ENCODE measurements at regions not wholly inside any gene's neighbourhood (a gene's known extent, or its start where the extent isn't known, plus 50 kb on each side); places are given as distances from the start of the nearest gene placed in this dataset.

DNA sequence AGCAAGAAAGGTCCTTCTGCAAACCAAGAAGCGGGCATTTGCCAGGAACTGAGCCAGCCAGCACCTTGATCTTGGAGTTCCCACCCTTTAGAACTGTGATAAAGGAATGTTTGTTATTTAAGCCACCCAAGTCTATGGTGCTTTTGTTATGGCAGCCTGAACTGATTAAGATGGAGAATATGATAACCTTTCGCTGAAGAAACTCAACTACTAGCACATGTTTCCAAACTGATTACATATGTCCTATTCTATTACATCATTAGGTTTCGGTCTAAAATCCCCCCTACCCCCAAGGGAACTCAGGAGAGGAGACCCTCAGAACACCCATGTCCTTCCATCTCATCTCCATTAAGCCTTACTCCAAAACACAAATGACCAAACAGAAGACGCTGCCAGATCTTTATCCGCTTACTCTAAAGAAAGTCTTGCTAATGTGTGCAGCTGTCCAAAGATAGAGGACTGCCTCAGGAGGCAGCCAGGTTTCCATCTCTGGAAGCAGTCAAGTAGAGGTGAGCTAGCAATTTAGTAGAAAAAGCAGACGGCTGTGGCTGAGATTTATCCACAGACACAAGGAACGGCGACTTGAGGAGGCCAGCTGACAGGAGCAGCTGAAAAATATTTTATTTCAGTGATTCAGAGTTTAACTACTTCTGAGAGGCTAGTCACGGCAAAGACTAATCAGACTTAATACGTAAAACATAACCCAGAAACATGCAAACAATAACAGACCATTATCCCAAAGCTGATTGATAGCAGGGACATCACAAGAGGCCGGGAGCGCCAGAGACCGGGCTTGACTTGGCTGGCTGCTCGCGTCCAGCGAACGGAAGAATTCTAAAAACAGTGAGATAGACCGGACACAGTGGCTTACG, 611.4 kb upstream of the CDH5 start:
- H3K36me3 Mint-ChIP-seq, result no peaks in the 10 kb centered on the region
- ATAC-seq (no peak), DNase-seq (no peak)
- Histone ChIP-seq H3K27me3 (ENCODE audit: control insufficient read depth in 2 of 2, insufficient read depth in 2 of 2, low read length in 2 of 2) (no peaks in the 10 kb centered on the region), H3K36me3 (ENCODE audit: control insufficient read depth in 2 of 3, insufficient read depth in 3 of 3, low read length in 3 of 3) (no peaks in the 10 kb centered on the region), H3K9me3 (ENCODE audit: control insufficient read depth in 2 of 3, low read length in 3 of 3) (no peaks in the 10 kb centered on the region), H3K4me1 (ENCODE audit: control insufficient read depth in 2 of 2, insufficient read depth in 2 of 2, low read length in 2 of 2) (no peaks in the 10 kb centered on the region), H3K27ac (ENCODE audit: low read depth, low read length) (no peak overlapping the region), H3K4me3 (ENCODE audit: low read length) (no peak overlapping the region)
- H3K9me3 Mint-ChIP-seq, result peaks cover 0 to 6% (median 2%) of the 10 kb centered on the region in 11 donors
- intact Hi-C loops (cut with micrococcal nuclease), result no loop called here
- H3K27me3 Mint-ChIP-seq, result peaks cover 0 to 5% (median 0%) of the 10 kb centered on the region in 5 donors
- H3K4me3 Mint-ChIP-seq, result no peak overlapping the region
- no peaks in the 10 kb centered on the region for H3K4me1 Mint-ChIP-seq
- POLR2A ChIA-PET, result no interaction called here
- CTCF ChIA-PET, result no interaction called here
- no peak overlapping the region for H3K27ac Mint-ChIP-seq

DNA sequence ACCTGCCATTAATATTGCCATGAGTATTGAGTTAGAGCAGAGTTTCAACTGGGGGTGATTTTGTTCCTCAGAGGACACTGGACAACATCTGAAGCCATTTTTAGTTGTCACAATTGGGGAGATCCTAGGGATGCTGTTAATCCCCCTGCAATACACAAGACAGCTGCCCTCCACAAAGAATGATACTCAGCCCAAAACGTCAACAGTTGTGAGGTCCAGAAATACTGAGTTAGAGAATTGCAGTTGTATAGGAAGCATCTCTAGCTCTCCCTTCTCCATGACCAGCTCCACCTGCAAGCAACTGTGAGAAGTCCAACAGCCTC, 614.0 kb upstream of the CDH5 start:
- Mint-ChIP-seq H3K9me3 (peaks cover 0 to 5% (median 2%) of the 10 kb centered on the region in 11 donors), H3K4me1 (no peaks in the 10 kb centered on the region), H3K27me3 (peaks cover 0 to 6% (median 0%) of the 10 kb centered on the region in 5 donors), H3K27ac (no peak overlapping the region), H3K4me3 (no peak overlapping the region), H3K36me3 (no peaks in the 10 kb centered on the region)
- ChIA-PET CTCF (no interaction called here), POLR2A (no interaction called here)
- intact Hi-C loops (cut with micrococcal nuclease), result no loop called here
- no peaks in the 10 kb centered on the region for H3K4me1 ChIP-seq (ENCODE audit: control insufficient read depth in 2 of 2, insufficient read depth in 2 of 2, low read length in 2 of 2)
- no peaks in the 10 kb centered on the region for H3K36me3 ChIP-seq (ENCODE audit: control insufficient read depth in 2 of 3, insufficient read depth in 3 of 3, low read length in 3 of 3)
- no peak overlapping the region for H3K27ac ChIP-seq (ENCODE audit: low read depth, low read length)
- H3K4me3 ChIP-seq (ENCODE audit: low read length), result no peak overlapping the region
- no peaks in the 10 kb centered on the region for H3K27me3 ChIP-seq (ENCODE audit: control insufficient read depth in 2 of 2, insufficient read depth in 2 of 2, low read length in 2 of 2)
- no peak for ATAC-seq
- H3K9me3 ChIP-seq (ENCODE audit: control insufficient read depth in 2 of 3, low read length in 3 of 3), result no peaks in the 10 kb centered on the region
- no peak for DNase-seq

DNA sequence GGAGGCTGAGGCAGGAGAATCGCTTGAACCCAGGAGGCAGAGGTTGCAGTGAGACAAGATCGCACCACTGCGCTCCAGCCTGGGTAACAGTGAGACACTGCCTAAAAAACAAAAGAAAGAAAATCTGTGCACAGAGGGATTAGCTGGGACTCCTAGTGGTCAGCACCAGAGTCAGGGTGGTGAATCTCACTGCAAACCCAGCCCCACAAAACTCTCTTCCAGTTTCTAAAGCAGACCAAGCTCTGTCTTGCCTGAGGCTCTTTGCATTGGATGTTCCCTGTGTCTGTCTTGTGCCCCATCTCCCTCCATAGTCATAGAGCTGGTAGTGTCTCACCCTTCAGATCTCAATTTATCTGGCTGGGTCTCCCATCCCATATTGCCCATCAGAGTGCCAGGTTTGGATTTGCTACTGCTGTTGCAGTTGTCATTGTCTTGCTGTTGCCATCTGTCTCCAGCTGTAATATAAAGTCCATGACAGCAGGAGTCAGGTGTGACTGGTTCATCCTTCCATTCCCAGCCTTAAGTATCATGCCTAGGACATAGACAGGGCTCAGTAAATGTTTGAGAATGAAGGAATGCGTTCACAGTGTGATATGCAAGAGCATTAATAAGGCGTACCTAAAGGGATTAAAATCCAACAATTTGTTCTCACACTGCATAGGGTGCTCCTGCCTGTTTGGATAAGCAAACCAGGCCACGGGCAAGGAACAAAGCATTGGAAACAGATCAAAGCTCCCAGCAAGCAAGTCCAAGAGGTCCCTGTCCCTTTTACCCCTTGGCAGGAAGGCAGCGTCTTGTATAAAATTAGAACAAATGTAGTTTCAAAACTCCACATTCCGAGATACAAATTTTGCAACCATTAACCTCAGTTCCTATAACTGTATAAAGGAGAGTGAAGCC, 614.6 kb upstream of the CDH5 start:
- no peak overlapping the region for H3K27ac ChIP-seq (ENCODE audit: low read depth, low read length)
- no peak for DNase-seq
- H3K4me3 Mint-ChIP-seq, result no peak overlapping the region
- intact Hi-C loops (cut with micrococcal nuclease), result no loop called here
- no peak for ATAC-seq
- H3K9me3 Mint-ChIP-seq, result peaks cover 0 to 4% (median 0%) of the 10 kb centered on the region in 11 donors
- H3K27me3 Mint-ChIP-seq, result peaks cover 0 to 6% (median 0%) of the 10 kb centered on the region in 5 donors
- no peaks in the 10 kb centered on the region for H3K36me3 Mint-ChIP-seq
- H3K27ac Mint-ChIP-seq, result no peak overlapping the region
- ChIA-PET CTCF (no interaction called here), POLR2A (no interaction called here)
- no peaks in the 10 kb centered on the region for H3K27me3 ChIP-seq (ENCODE audit: control insufficient read depth in 2 of 2, insufficient read depth in 2 of 2, low read length in 2 of 2)
- H3K36me3 ChIP-seq (ENCODE audit: control insufficient read depth in 2 of 3, insufficient read depth in 3 of 3, low read length in 3 of 3), result no peaks in the 10 kb centered on the region
- no peak overlapping the region for H3K4me3 ChIP-seq (ENCODE audit: low read length)
- H3K4me1 Mint-ChIP-seq, result no peaks in the 10 kb centered on the region
- no peaks in the 10 kb centered on the region for H3K4me1 ChIP-seq (ENCODE audit: control insufficient read depth in 2 of 2, insufficient read depth in 2 of 2, low read length in 2 of 2)
- no peaks in the 10 kb centered on the region for H3K9me3 ChIP-seq (ENCODE audit: control insufficient read depth in 2 of 3, low read length in 3 of 3)

DNA sequence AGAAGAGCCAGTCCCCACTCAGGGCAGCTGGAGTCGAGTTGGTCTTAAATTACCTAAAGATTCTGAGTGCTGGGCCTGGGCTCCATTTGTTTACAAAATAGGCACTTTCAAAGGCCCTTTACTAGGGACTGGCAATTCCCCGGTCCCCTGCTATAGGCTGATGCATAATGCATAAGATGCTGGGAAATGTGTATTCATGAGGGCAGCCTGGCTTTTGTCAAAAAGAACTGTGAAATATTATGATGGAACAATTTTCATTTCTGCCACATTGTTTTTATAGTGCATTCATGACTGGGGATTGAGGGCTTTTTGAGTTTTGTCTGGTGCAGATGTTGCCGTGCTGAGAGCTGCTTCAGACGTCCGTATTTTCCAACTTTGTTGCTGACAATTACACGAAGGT, 617.0 kb upstream of the CDH5 start:
- H3K9me3 Mint-ChIP-seq, result peaks cover 0 to 4% (median 0%) of the 10 kb centered on the region in 11 donors
- intact Hi-C loops (cut with micrococcal nuclease), result no loop called here
- no peaks in the 10 kb centered on the region for H3K36me3 Mint-ChIP-seq

DNA sequence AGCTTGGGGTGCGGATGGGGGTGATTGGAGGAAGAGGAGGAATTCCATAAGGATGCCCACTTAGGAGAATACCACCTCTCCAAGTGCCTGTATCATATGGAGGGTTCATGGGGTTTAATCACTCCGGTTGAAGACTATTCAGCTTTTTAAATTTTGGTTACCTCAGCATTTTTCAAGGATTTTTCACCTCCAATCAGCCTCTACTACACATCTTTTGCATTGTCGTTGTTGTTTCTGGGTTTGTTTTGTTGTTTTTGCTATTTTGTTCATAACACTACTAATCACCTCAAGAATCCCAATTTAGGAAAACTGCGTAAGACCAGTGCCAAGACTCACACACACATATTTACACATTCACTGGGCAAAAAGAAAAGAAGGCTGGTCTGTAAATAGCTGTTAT, 619.5 kb upstream of the CDH5 start:
- H3K4me1 ChIP-seq (ENCODE audit: control insufficient read depth in 2 of 2, insufficient read depth in 2 of 2, low read length in 2 of 2), result no peaks in the 10 kb centered on the region
- H3K27me3 ChIP-seq (ENCODE audit: control insufficient read depth in 2 of 2, insufficient read depth in 2 of 2, low read length in 2 of 2), result no peaks in the 10 kb centered on the region
- H3K36me3 ChIP-seq (ENCODE audit: control insufficient read depth in 2 of 3, insufficient read depth in 3 of 3, low read length in 3 of 3), result no peaks in the 10 kb centered on the region
- peaks cover 0 to 6% (median 0%) of the 10 kb centered on the region in 5 donors for H3K27me3 Mint-ChIP-seq
- H3K27ac ChIP-seq (ENCODE audit: low read depth, low read length), result no peak overlapping the region
- no peak overlapping the region for H3K27ac Mint-ChIP-seq
- no peaks in the 10 kb centered on the region for H3K4me1 Mint-ChIP-seq
- H3K36me3 Mint-ChIP-seq, result no peaks in the 10 kb centered on the region
- peaks cover 0 to 6% (median 0%) of the 10 kb centered on the region in 11 donors for H3K9me3 Mint-ChIP-seq
- ATAC-seq (no peak), DNase-seq (no peak)
- no peak overlapping the region for H3K4me3 Mint-ChIP-seq
- CTCF ChIA-PET, result no interaction called here
- POLR2A ChIA-PET, result no interaction called here
- H3K4me3 ChIP-seq (ENCODE audit: low read length), result no peak overlapping the region
- intact Hi-C loops (cut with micrococcal nuclease), result no loop called here
- H3K9me3 ChIP-seq (ENCODE audit: control insufficient read depth in 2 of 3, low read length in 3 of 3), result no peaks in the 10 kb centered on the region

More for the DNA sequence above, 617.0 kb upstream of the CDH5 start:
- Mint-ChIP-seq H3K27ac (no peak overlapping the region), H3K4me3 (no peak overlapping the region), H3K27me3 (peaks cover 0 to 6% (median 0%) of the 10 kb centered on the region in 5 donors), H3K4me1 (no peaks in the 10 kb centered on the region)
- ChIA-PET POLR2A (no interaction called here), CTCF (no interaction called here)
- H3K36me3 ChIP-seq (ENCODE audit: control insufficient read depth in 2 of 3, insufficient read depth in 3 of 3, low read length in 3 of 3), result no peaks in the 10 kb centered on the region
- no peak overlapping the region for H3K4me3 ChIP-seq (ENCODE audit: low read length)
- H3K27ac ChIP-seq (ENCODE audit: low read depth, low read length), result no peak overlapping the region
- no peak for ATAC-seq
- H3K27me3 ChIP-seq (ENCODE audit: control insufficient read depth in 2 of 2, insufficient read depth in 2 of 2, low read length in 2 of 2), result no peaks in the 10 kb centered on the region
- DNase-seq, result no peak
- no peaks in the 10 kb centered on the region for H3K9me3 ChIP-seq (ENCODE audit: control insufficient read depth in 2 of 3, low read length in 3 of 3)
- H3K4me1 ChIP-seq (ENCODE audit: control insufficient read depth in 2 of 2, insufficient read depth in 2 of 2, low read length in 2 of 2), result no peaks in the 10 kb centered on the region

DNA sequence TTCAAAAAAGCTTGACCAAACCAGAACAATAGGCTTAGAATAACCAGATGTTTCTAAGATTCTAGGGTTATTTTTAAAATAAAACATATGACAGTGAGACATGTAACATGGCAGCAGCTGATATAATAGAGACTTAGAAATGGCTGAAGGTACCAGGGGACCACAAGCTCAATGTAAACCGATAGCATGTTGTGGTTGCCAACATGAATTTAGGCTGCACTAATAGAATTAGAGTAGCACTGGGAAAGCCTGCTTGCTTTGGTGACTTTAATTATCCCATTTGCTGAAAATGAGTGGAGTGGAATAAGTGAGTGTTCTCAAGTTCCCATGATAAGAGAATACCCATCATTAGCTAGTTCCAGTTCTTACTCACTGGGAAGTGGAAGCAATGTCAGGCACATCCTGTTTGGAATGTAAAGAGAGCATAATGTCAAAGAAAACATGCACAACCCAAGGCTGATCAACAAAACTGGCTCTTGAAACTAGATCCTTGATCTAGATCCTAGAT, 621.2 kb upstream of the CDH5 start:
- no peaks in the 10 kb centered on the region for H3K9me3 ChIP-seq (ENCODE audit: control insufficient read depth in 2 of 3, low read length in 3 of 3)
- Mint-ChIP-seq H3K36me3 (no peaks in the 10 kb centered on the region), H3K9me3 (peaks cover 0 to 5% (median 0%) of the 10 kb centered on the region in 11 donors), H3K4me3 (no peak overlapping the region), H3K27me3 (peaks cover 0 to 6% (median 0%) of the 10 kb centered on the region in 5 donors), H3K4me1 (no peaks in the 10 kb centered on the region), H3K27ac (no peak overlapping the region)
- ChIA-PET POLR2A (no interaction called here), CTCF (interaction anchor here (0.7 kb wide), 1 partner anchor 132 kb away, joined by 3 read pairs; no protein-coding TSS in a partner anchor)
- ATAC-seq (no peak), DNase-seq (no peak)
- intact Hi-C loops (cut with micrococcal nuclease), result no loop called here
- H3K36me3 ChIP-seq (ENCODE audit: control insufficient read depth in 2 of 3, insufficient read depth in 3 of 3, low read length in 3 of 3), result no peaks in the 10 kb centered on the region
- H3K4me1 ChIP-seq (ENCODE audit: control insufficient read depth in 2 of 2, insufficient read depth in 2 of 2, low read length in 2 of 2), result no peaks in the 10 kb centered on the region
- H3K27ac ChIP-seq (ENCODE audit: low read depth, low read length), result no peak overlapping the region
- H3K4me3 ChIP-seq (ENCODE audit: low read length), result no peak overlapping the region
- H3K27me3 ChIP-seq (ENCODE audit: control insufficient read depth in 2 of 2, insufficient read depth in 2 of 2, low read length in 2 of 2), result no peaks in the 10 kb centered on the region

All from naive thymus-derived CD4-positive, alpha-beta T cell (primary cell).